NCI-H510A (cell line): ENCODE measurements at regions not wholly inside any gene's neighbourhood (a gene's known extent, or its start where the extent isn't known, plus 50 kb on each side); places are given as distances from the start of the nearest gene placed in this dataset.
"Not testable (repeated sequence)": the region's sequence is repeated elsewhere in the genome, so short reads cannot be mapped to it uniquely, and the experiment has no call there.

Experiments
- DNase-seq: peaks from one replicate; lab custom pipeline; 2025; lab: John Stamatoyannopoulos, UW

- DNase-seq, result not testable (repeated sequence)
Observed at GRCh38 chr9:97248252-97248651, 59.2 kb upstream of the CCDC180 start.

- DNase-seq, result no peak
Observed at GRCh38 chr9:97243606-97244005, 63.9 kb upstream of the CCDC180 start.

- DNase-seq, result not testable (repeated sequence)
Observed at GRCh38 chr9:97241430-97241829, 66.0 kb upstream of the CCDC180 start.

GRCh38 chr9:97237951-97238889, 69.2 kb upstream of the CCDC180 start:
- peak; percentile 76 for DNase-seq

- DNase-seq, result no peak
Observed at GRCh38 chr9:97237311-97237786, 70.1 kb upstream of the CCDC180 start.

GRCh38 chr9:97233009-97233400, 74.5 kb upstream of the CCDC180 start:
- DNase-seq, result not testable (repeated sequence)

- peak; percentile 5 for DNase-seq
Observed at GRCh38 chr9:97232060-97233008, 75.1 kb upstream of the CCDC180 start.

GRCh38 chr9:97222393-97222792, 85.1 kb upstream of the CCDC180 start:
- DNase-seq, result peak; percentile 7

- DNase-seq, result peak; percentile 43
Observed at GRCh38 chr9:97221478-97222355, 85.7 kb upstream of the CCDC180 start.

- DNase-seq, result no peak
Observed at GRCh38 chr9:97220894-97221477, 86.5 kb upstream of the CCDC180 start.

- DNase-seq, result not testable (repeated sequence)
Observed at GRCh38 chr9:97220396-97220795, 87.1 kb upstream of the CCDC180 start.

GRCh38 chr9:97219443-97220140, 87.9 kb upstream of the CCDC180 start:
- not testable (repeated sequence) for DNase-seq

GRCh38 chr9:97215127-97215526, 92.3 kb upstream of the CCDC180 start:
- DNase-seq, result not testable (repeated sequence)

- DNase-seq, result not testable (repeated sequence)
Observed at GRCh38 chr9:97214556-97214955, 92.9 kb upstream of the CCDC180 start.

- not testable (repeated sequence) for DNase-seq
Observed at GRCh38 chr9:97199683-97200082, 107.8 kb upstream of the CCDC180 start.

- not testable (repeated sequence) for DNase-seq
Observed at GRCh38 chr9:97193767-97194166, 113.7 kb upstream of the CCDC180 start.

GRCh38 chr9:97188545-97188944, 118.9 kb upstream of the CCDC180 start:
- no peak for DNase-seq

- DNase-seq, result not testable (repeated sequence)
Observed at GRCh38 chr9:97187706-97188105, 119.8 kb upstream of the CCDC180 start.

GRCh38 chr9:97186493-97186892, 121.0 kb upstream of the CCDC180 start:
- DNase-seq, result no peak

- not testable (repeated sequence) for DNase-seq
Observed at GRCh38 chr9:97182532-97182931, 124.9 kb upstream of the CCDC180 start.
